Lung (tissue), 11 donors: ENCODE measurements at regions not wholly inside any gene's neighbourhood (a gene's known extent, or its start where the extent isn't known, plus 50 kb on each side); places are given as distances from the start of the nearest gene placed in this dataset.
A peak's percentile ranks its signal among the peaks of the same experiment; 100 is the strongest.

Experiments
- ATAC-seq: fragments of 200-7000 bp; cut with Tn5 transposase; one replicate; pipeline ENCODE4 v1.9.1; 2020; ENCODE audit warnings: moderate number of reproducible peaks; ENCODE audit not compliant: insufficient read depth, low FRiP score
- DNase-seq, 3 donors: peaks; one replicate each; pipeline ENCODE4 v3.0.0-alpha.2; 2013 to 2017
- H3K27ac ChIP-seq, 2 donors: one replicate each; pipeline ENCODE4 v1.5.1; 2013; ENCODE audit warnings: mild to moderate bottlenecking in 2 of 2, moderate library complexity in 2 of 2, control low read depth in 1 of 2, inconsistent platforms in 1 of 2, low read depth in 1 of 2, low read length in 1 of 2
- H3K27me3 ChIP-seq, 3 donors: one replicate each; pipeline ENCODE4 v1.5.1; 2013; ENCODE audit warnings: low read length in 2 of 3; ENCODE audit not compliant: control insufficient read depth in 3 of 3, insufficient read depth in 3 of 3
- H3K36me3 ChIP-seq, 4 donors: one replicate each; pipeline ENCODE4 v1.5.1; 2013; ENCODE audit warnings: low read length in 4 of 4, mild to moderate bottlenecking in 1 of 4, moderate library complexity in 1 of 4; ENCODE audit not compliant: control insufficient read depth in 4 of 4, insufficient read depth in 4 of 4
- H3K4me1 ChIP-seq, 5 donors: one replicate each; pipeline ENCODE4 v1.5.1; 2013; ENCODE audit warnings: low read length in 5 of 5, mild to moderate bottlenecking in 2 of 5, moderate library complexity in 1 of 5; ENCODE audit not compliant: control insufficient read depth in 5 of 5, insufficient read depth in 5 of 5
- H3K4me3 ChIP-seq: one replicate; pipeline ENCODE4 v1.5.1; 2013; ENCODE audit warnings: mild to moderate bottlenecking, control low read depth, moderate library complexity
- H3K9ac ChIP-seq, 2 donors: one replicate each; pipeline ENCODE4 v1.5.1; 2013; ENCODE audit warnings: low read length in 2 of 2, control low read depth in 1 of 2; ENCODE audit not compliant: insufficient read depth in 1 of 2
- H3K9me3 ChIP-seq, 4 donors: one replicate each; pipeline ENCODE4 v1.5.1; 2013; ENCODE audit warnings: low read length in 3 of 4, mild to moderate bottlenecking in 1 of 4, moderate library complexity in 1 of 4; ENCODE audit not compliant: control insufficient read depth in 4 of 4, insufficient read depth in 3 of 4
- CTCF ChIP-seq: IDR thresholded peaks from 2 replicates; pipeline ENCODE4 v1.5.1; 2012; ENCODE audit warnings: mild to moderate bottlenecking; ENCODE audit errors: control extremely low read depth, extremely low read depth
- WGBS, 2 donors: extraction: QIAGEN DNeasy Blood & Tissue Kit; methylation state at CpG; one replicate each; pipeline ENCODE4 v1.1.7; 2013; 5-methylcytosine and 5-hydroxymethylcytosine counted together
- donor health status: control.
- donor health status: control.
- donor health status: Bipolar disorder and iron deficiency.
- donor health status: healthy.
- donor health status: DM: yes; HTN: yes; CAD: no.

- H3K27ac ChIP-seq = no peak overlapping the region
- no peak for TF ChIP-seq CTCF
- 24 to 67% methylated on average over 2 of the region's 2 CpGs for WGBS, 2 donors
- DNase-seq (peak in 1 of 3 donors; percentile 11), ATAC-seq (no peak)
- H3K36me3 ChIP-seq = no peaks in the 10 kb centered on the region
- no peak overlapping the region for H3K9ac ChIP-seq
- H3K4me1 ChIP-seq = peaks cover 0 to 13% (median 0%) of the 10 kb centered on the region in 5 donors
- H3K27me3 ChIP-seq = no peaks in the 10 kb centered on the region
- no peak overlapping the region for H3K4me3 ChIP-seq
- H3K9me3 ChIP-seq = peaks cover 0 to 3% (median 0%) of the 10 kb centered on the region in 4 donors
These were observed 400.4 kb upstream of the PLXNA2 start for GRCh38 chr1:208644401-208645160.

DNA sequence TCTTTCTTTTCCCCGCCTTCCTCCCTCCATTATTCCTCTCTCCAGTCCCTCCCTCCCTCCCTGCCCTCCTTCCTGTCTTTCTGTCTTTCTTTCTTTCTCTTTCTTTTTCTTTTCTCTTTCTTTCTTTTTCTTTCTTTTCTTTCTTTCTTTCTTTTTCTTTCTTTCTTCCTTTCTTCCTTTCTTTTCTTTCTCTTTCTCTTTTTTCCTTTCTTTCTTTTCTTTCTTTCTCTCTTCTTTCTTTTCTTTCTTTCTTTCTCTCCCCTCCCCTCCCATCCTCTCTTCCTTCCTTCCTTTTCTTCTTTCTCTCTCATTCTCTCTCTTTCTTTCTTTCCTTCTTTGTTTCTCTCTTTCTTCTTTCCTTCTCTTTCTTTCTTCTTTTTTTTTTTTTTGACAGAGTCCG lies 402.2 kb upstream of the PLXNA2 start:
- no peaks in the 10 kb centered on the region for H3K9me3 ChIP-seq
- no peak overlapping the region for H3K27ac ChIP-seq
- H3K9ac ChIP-seq = no peak overlapping the region
- peaks cover 0 to 4% (median 0%) of the 10 kb centered on the region in 3 donors for H3K27me3 ChIP-seq
- no peak for TF ChIP-seq CTCF
- 88 to 89% methylated on average over 2 of the region's 2 CpGs for WGBS, 2 donors
- no peaks in the 10 kb centered on the region for H3K36me3 ChIP-seq
- no peak overlapping the region for H3K4me3 ChIP-seq
- no peak for DNase-seq
- peaks cover 0 to 13% (median 0%) of the 10 kb centered on the region in 5 donors for H3K4me1 ChIP-seq
- no peak for ATAC-seq

DNA sequence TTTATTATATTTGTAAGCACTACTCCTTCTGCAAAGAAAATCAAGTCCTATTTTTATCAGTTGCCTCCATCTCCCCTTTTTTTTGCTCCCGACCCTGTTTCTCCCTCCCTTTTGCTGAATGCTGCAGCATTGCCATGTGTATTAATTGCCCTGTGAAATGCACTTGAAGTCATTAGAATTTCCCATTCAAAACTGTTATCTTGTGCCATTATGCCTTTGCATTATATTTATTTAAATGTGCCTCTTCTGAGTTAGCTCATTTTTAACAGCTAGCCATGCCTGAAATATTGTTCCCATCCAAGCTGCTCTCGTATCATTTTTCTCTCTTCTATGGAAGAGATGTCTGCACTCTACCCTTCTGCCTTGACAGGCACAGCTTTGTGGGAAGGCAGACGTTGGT lies 404.0 kb upstream of the PLXNA2 start:
- no peak for ATAC-seq
- no peak for TF ChIP-seq CTCF
- peaks cover 0 to 9% (median 0%) of the 10 kb centered on the region in 5 donors for H3K4me1 ChIP-seq
- no peak overlapping the region for H3K4me3 ChIP-seq
- no peak overlapping the region for H3K9ac ChIP-seq
- no peak for DNase-seq
- no peaks in the 10 kb centered on the region for H3K36me3 ChIP-seq
- no peak overlapping the region for H3K27ac ChIP-seq
- H3K27me3 ChIP-seq = peaks cover 0 to 4% (median 0%) of the 10 kb centered on the region in 3 donors
- no peaks in the 10 kb centered on the region for H3K9me3 ChIP-seq
- WGBS, 2 donors = 74 to 75% methylated on average over 3 of the region's 3 CpGs
